H54 (cell line): ENCODE measurements at regions not wholly inside any gene's neighbourhood (a gene's known extent, or its start where the extent isn't known, plus 50 kb on each side); places are given as distances from the start of the nearest gene placed in this dataset.

Experiments
- DNase-seq: peaks from one replicate; pipeline ENCODE4 v3.0.0; 2011; ENCODE audit warnings: low spot score, mixed read lengths; ENCODE audit not compliant: insufficient read length
- FAIRE-seq: peaks from 3 replicates; lab custom pipeline; 2011; peaks lifted over from hg19 to GRCh38; lab: Jason Lieb, UNC
- POLR2A ChIP-seq: IDR thresholded peaks from 2 replicates; pipeline ENCODE4 v1.6.1; 2011; ENCODE audit warnings: low read depth, mild to moderate bottlenecking, low read length

GRCh38 chr10:130621231-130621775 is 485.1 kb downstream of the GLRX3 start:
- DNase-seq = no peak
- TF ChIP-seq POLR2A = no peak
- no peak for FAIRE-seq

- FAIRE-seq = no peak
- TF ChIP-seq POLR2A = no peak
- no peak for DNase-seq
Observed at GRCh38 chr10:130623680-130624267, 487.6 kb downstream of the GLRX3 start.

DNA sequence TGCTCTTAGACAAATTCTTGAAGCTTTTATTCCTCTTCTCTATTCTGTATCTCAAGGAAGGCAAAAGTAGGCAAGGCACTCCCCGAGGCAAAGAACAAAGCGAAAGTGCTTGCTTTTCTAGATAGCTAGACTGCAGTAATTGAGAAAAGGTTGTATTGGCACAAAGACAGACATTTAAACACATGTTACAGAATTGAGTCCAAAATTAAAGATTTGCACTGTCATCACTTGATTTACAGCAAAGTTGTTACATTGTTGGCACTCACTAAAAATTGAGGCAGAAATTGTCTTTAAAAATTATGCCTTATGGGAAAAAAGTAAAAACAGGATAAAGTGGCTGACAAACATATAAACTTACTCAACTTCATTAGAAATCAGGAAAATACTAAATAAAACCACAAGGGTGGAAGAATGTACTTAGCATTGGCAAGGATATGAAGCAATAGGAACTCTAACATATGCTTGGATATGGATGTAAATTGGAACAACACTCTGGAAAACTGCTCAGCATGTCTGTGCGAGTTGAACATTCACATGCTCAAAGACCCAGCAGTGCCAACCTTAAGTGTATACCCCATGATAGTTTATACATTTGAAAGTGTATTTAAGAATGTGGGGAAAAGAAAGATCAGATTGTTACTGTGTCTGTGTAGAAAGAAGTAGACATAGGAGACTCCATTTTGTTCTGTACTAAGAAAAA is 491.3 kb downstream of the GLRX3 start:
- DNase-seq (no peak), FAIRE-seq (no peak)
- TF ChIP-seq POLR2A = no peak

DNA sequence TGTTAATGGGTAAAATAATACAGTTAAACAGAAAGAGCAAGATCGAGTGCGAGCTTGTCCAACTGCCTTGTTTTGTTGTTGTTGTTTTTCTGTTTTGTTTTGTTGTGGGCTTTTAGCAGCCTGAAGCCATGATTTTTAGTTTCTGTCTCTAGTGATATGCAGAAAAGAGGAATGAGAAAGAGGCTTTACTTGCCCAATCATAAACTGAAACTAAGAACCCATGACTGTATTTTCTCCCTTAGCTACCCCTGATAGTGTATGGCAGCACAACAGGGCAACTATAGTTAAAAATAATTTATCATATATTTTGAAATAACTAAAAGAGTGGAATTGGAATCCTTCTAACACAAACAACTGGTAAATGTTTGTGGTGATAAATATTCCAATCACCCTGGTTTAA is 493.9 kb downstream of the GLRX3 start:
- FAIRE-seq = no peak

DNA sequence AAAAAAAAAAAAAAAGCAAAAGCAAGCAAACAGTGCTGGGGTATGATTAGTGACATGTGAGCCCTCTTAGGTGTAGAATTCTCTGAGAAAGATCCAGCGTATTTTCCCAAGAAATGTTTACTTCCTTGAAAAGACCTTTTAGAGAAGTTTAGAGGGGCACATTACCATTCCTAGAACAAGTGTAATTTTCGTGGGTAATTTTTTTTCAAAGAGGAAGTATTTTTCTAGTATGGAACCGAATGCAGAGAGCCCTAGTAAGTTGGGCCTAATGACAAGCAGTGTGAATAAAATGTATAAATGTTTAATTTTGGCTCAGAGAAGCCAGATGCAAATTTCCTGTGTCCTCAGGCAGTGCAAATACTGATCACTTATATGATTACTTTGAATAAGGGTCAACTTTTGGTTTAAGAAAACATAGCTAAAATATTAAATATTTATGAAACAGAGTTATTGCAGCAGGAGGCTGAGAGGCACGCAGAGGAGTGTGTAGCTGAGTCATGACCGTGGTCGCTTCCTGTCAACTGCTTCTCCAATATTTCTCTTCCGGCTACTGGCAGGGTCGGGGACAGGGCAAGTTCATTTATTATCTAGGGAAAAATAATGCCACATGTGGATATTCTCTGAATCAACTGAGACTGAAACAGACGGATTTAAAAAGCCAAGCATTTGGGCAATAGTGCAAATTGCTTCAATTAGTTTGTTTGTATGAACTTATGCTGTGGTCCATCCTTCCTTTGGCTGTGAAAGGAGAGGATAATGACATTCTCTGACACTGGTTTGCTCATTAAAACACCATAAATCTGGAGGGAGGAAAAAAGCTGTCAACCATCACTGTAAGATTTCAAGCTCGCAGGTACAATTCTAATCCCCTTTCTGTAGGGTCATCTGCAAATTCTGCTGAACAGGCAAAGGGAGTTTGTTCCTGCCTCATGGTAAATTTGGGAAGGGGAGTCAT is 495.2 kb downstream of the GLRX3 start:
- TF ChIP-seq POLR2A = no peak
- FAIRE-seq (no peak), DNase-seq (no peak)

More for the DNA sequence above, 493.9 kb downstream of the GLRX3 start:
- DNase-seq = no peak
- TF ChIP-seq POLR2A = no peak

- no peak for FAIRE-seq
- TF ChIP-seq POLR2A = no peak
- DNase-seq = no peak
Observed at GRCh38 chr10:130634816-130635215, 498.6 kb downstream of the GLRX3 start.

DNA sequence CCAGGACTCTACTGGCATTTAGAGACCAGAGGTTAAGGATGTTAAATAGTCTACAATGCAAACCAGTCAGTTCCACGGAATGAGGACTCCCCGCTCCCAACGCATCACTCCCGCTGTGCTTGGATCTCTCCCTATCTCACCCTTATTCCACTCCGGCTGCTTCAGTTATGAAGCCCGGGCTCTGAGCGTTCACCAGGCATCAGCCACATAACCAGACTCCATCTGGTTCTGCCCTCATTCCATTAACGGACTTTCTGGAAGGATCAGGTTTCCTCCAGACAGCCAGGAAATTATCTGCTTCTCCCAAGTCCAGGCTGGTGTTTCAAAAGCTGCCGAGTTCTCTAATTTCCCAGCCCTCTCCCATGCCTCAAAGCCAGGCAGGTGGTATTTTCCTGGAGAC is 499.3 kb downstream of the GLRX3 start:
- no peak for DNase-seq
- TF ChIP-seq POLR2A = no peak
- no peak for FAIRE-seq

DNA sequence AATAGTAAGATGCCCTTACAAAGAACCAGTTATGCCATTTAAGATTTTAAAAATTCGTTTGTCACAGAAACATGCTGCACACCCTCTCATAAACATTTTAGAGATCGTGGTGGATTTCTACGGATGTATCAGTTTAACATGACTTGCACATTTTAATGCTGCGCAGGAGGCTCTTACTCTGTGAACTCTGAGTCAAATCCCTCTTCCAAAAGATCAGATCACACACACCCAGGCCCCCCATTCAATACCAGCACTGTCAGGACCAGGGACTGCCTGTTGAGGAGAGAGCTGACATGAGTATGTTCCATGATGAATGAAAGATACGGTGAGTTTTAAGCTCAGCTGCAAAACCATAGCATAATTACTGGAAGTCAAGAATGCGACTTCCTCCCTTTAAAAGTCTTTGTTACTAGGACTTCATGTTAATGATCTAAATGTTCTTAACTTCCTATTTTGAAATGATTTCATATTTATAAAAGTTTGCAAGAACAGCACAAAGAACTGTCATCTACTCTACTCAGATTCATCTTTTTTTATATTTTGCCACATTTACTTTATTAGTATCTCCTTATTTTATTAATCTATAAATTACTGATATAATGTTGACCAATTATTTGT is 500.2 kb downstream of the GLRX3 start:
- FAIRE-seq (no peak), DNase-seq (no peak)

DNA sequence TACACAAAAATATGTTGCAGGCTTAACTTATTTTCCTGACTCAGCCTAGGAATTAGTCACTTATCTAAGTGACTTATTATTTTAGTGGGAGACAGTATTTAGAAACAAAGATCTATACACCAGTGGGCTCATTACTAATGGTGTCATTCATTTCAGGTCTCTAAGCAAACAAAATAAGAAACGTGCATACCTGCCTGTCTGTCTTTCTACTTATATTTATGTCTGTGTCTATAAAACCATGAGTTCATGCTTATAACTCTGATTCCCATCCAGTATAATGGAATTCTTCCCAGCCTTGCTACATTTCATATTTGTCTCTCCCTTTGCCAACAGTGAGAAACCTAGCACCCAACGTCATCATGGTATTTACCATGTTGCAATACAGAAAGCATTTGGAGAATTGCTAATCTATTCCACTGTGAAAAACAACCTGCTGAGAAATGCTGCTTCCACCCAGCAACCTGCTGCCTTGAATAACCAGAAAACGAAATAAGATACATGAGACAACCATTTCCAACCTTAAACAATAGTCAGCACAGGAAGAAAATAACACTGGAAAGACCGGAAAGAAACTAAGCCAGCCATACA is 501.0 kb downstream of the GLRX3 start:
- FAIRE-seq = no peak

More for the DNA sequence above, 500.2 kb downstream of the GLRX3 start:
- no peak for TF ChIP-seq POLR2A

GRCh38 chr10:130638991-130639390 is 502.8 kb downstream of the GLRX3 start:
- no peak for TF ChIP-seq POLR2A
- DNase-seq (no peak), FAIRE-seq (no peak)

More for the DNA sequence above, 501.0 kb downstream of the GLRX3 start:
- no peak for TF ChIP-seq POLR2A
- no peak for DNase-seq

DNA sequence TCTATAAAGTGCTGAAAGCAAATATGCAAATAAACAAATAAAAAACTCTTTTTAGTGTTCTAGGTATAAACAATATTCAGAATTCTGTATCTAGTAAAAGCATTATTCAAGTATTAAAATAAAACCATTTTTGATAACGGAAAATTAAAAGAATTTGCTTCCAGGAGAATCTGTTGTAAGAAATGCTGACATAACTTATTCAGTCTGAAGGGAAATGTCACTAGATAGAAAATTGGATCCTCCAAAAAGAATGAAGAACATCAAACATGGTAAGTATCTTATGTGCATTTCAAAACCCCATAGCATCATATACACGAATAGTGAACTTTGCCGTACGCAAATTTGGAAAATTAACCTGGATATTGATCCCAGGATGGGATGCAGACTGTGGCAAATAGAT is 506.7 kb downstream of the GLRX3 start:
- FAIRE-seq (no peak), DNase-seq (no peak)
- no peak for TF ChIP-seq POLR2A

DNA sequence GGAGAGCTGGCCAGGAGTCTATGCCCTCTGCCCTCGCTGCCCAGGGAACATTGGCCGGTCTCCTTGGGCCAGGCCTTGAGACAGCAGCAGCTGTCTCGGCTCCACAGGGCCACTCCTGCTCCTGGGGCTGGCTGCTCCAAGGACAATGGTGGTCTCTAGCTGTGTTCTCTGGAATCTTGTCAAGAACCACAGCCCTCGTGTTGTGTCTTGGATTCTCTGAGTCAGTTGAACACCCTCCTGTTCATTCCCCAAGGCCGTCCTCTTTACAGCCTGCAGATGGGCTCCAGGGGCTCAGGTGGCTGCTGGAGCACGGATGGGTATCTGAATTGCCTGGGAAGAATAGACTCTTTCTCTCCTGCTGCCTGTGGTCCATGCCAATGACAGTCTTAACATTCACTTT is 511.1 kb downstream of the GLRX3 start:
- DNase-seq = no peak
- FAIRE-seq = no peak
- no peak for TF ChIP-seq POLR2A

DNA sequence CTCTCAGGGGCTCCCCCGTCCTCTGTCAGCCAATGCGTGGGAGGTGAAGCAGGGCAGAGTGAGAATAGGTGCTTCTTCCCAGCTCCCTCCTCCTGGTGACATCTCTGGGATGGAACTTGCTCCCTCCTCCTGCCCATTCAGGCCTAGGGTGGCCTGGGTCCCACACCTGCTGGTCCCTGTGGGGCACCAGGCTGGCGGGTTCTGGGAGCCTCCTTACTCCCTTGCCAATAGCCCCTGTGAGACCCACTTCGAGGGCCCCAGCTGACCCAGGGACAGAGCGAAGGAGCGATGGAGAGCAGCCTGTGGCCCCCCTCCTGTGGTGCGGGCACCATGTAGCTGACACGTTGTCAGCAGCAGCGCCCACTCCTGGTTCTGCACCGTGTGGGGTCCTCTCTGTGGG is 512.6 kb downstream of the GLRX3 start:
- FAIRE-seq (no peak), DNase-seq (no peak)
- no peak for TF ChIP-seq POLR2A

DNA sequence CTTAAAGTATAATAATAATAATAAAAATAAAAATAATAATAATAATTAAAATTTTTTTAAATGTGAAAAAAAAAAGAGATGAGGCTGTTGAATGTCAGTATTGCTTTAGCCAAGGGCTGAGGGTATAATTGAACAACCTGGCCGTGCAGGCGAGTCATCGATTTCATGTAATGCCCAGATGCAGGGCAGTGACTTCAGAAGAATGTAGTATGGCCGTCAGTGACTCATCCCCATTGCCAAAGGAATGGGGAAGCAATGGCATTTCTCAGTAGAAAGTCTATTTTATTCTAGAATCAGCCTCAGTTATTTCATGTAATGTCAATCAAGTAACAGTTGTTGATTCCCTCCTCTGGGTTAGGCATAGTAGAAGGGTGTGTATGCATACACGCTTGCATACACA is 516.4 kb downstream of the GLRX3 start:
- DNase-seq (no peak), FAIRE-seq (no peak)
- no peak for TF ChIP-seq POLR2A
